ENCODE measurements at regions not wholly inside any gene's neighbourhood (a gene's known extent, or its start where the extent isn't known, plus 50 kb on each side); places are given as distances from the start of the nearest gene placed in this dataset.

DNA sequence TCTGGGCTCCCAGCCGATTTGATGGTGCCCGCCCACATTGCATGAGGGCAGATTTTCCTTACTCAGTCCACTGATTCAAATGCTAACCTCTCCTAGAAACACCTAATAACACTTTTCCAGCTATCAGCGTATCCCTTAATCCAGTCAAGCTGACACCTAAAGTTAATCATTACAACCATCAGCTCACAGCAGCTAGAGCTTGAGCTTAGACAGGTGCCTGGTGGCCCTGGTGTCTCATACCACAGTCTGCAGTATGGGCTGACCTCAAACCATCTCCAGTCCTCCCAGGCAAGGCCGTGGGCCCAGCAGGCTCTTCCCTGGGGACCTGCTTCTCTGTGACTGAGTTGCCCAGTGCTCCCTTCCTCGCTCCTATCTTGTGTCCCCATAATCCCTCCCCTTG is 174.4 kb upstream of the NECTIN1 start:
- DNase-seq = no peak

DNA sequence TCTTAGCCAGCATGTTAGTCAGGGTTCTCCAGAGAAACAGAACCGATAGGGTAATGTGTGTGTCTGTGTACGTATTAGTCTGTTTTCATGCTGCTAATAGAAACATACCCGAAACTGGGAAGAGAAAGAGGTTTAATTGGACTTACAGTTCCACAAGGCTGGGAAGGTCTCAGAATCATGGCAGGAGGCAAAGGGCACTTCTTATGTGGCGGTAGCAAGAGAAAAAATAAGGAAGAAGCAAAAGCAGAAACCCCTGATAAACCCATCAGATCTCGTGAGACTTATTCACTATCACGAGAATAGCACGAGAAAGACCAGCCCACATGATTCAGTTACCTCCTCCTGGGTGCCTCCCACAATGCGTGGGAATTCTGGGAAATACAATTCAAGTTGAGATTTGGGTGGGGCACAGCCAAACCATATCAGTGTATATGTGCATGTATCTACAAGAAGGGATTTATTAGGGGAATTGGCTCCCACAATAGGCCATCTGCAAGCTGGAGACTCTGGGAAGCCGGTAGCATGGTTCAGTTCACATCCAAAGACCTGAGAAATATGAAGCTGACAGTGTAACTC is 173.7 kb upstream of the NECTIN1 start:
- no peak for DNase-seq

- DNase-seq = no peak
These were observed 172.9 kb upstream of the NECTIN1 start for GRCh38 chr11:119901657-119902577.

- DNase-seq = no peak
These were observed 171.0 kb upstream of the NECTIN1 start for GRCh38 chr11:119899997-119900396.

- no peak for DNase-seq
These were observed 168.6 kb upstream of the NECTIN1 start for GRCh38 chr11:119897576-119897975.

DNA sequence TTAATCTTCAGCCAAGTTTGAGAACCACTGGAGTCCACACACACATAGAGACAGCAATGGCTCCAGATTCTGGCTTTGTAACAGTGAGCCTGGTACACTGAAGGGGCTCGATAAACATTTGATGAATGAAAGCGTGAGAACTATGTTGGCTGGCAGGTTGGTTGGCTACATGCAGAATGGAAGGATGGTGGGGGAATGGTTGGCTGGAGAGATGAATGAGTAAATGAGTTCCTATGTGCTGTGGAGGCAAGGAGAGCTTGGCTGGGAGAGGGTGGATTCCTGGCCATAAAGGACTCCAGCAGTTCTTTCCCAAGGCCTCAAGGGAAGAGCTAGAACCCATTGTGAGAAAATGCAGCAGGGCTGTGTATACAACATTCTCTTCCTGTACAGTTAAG is 168.0 kb upstream of the NECTIN1 start:
- DNase-seq = no peak

DNA sequence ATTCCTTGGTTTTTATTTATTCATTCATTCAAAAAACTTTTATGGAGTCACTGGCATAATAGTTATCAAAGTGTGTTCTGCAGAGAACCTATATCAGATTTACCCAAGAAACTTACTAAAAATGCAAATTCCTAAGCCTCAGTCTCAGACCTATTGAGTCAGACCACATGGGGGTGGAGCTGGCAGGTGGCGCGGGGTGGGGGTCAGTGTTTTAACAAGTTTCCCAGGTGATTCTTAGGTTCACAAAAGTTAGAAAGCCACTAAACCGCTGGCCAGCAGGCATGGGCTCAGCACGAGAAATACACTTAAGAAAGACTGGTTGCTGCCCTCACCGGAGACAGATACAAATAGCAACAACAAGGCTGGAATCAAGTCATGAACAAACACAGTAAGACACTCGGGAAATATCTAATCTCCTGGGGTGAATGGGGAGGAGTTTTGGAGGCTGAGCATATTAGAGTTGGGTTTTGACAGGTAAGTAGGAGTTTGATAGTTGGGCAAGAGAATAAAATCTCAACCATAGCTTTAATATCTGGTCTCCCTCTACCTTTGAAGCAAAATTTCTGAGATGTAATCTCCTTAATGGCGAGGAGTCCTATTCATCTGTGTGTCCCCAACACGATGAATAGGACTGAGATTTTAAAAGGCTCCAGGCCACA is 167.5 kb upstream of the NECTIN1 start:
- no peak for DNase-seq

DNA sequence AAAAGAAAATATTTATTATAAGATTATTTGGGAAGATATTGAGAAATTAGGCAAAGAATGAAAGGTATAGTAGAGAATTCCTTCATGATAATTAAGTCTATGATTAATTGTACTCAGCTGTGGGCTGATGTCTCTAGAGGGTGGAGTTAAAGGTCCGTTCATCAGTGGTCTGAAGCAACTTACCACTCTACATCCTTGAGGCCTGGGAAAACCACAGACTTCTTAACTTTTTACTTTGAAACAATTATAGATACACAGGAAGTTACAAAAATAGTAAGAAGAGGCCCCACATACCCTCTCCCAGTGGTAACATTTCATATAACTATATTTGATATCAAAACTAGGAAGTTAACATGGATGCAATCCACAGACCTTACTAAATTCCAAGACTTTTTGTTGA is 167.0 kb upstream of the NECTIN1 start:
- DNase-seq = no peak

- DNase-seq = no peak
These were observed 165.9 kb upstream of the NECTIN1 start for GRCh38 chr11:119894916-119895315.

DNA sequence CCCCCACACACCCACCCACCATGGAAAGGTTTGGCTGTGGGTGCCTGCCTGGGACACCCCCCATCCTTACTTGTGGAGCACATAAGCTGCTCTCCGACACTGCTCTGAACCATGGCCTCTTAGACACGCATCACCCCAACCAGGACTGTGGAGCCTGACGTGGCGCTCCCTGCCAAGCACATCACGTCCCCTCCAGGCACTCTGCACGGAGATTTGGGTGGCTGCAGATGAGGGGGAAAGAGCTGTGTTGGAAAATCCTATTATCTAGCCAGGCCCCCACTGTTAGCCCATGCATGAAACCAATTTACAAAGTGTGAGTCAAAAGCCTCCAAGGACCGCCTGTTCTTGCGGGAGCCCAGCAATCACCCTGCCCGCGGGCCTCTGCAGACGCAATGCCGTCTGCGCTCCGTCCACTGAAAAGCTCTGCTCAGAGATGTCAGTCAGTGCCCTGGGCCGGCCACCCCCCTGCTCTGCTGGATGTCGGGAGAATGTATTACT is 163.4 kb upstream of the NECTIN1 start:
- DNase-seq = no peak

DNA sequence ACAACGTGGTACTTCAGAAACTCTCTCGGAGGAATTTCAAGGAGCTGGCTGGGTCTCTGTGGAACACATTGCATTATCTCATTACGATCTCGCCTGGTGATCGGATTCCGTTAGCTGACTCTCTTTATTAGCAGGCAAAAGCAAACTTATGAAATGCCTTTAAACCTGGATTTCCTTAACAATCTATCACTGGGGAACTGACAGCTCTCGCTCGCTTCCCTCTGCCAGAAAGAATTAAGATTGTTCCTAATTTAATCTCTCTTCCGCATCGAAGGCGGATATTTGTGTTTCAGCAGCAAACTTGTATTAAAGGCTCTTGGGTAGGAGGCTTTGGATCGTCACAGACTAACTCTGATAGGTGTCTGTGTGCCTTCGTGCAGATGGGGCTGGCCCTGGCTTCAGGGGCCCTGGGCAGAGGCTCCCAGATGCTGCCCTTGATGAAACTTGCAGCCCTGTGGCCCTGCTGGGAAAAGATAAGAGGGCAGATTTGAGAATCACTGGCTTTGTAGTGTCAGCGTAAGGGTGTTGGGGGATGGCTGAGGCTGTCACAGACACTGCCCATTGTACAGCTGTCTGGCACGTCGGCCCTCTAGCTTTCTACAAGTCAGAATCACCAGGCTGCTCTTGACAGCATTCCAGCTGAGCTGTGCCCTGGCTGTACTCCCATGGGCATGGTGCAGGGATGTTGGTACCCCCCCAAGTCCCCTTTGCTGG is 162.2 kb upstream of the NECTIN1 start:
- DNase-seq = no peak

GRCh38 chr11:119890466-119890865 is 161.5 kb upstream of the NECTIN1 start:
- DNase-seq = no peak

DNA sequence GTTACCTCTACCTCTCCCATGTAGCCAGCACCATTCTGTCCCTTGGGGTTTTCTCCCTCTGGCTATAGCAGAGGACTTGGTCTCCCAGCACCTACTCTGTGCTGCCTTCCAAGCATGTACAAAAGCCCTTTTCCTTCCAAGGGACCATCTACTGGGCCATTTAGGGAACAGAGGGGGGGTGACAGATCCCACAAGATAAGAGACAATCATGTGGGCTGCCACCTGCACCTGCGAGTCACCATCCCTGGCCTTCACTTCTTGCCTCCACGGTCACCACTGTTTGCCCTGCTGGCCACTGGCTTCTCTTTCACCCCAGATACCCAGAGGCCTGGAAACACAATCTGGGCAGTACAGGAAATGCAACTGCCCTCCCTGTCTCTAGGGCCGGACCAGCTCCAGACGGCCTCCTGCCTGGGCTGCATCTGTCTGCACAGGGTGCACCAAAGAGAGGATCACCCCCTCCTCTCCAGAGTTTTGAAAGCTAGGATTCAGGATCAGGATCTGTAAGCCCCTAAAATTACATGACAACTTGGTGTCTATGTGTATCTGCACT is 160.8 kb upstream of the NECTIN1 start:
- DNase-seq = no peak

DNA sequence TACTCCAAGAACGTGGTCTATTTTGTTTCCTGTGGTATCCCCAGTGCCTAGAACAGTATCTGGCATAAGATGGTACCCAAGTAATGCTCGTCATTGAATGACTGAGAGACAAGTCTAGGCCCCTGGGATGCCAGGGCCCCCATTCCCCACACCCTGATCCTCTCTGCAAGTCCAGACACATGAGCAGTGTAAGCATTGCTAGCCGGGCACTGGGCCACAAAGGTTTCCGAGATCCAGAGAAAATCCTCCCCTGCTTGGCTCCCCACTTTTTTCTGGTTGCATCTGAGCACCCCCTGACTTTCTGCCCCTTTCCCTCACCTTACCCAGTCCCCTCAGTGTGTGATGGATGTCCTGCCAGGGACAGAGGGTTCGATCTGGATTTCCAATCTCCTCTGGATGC is 160.1 kb upstream of the NECTIN1 start:
- no peak for DNase-seq

DNA sequence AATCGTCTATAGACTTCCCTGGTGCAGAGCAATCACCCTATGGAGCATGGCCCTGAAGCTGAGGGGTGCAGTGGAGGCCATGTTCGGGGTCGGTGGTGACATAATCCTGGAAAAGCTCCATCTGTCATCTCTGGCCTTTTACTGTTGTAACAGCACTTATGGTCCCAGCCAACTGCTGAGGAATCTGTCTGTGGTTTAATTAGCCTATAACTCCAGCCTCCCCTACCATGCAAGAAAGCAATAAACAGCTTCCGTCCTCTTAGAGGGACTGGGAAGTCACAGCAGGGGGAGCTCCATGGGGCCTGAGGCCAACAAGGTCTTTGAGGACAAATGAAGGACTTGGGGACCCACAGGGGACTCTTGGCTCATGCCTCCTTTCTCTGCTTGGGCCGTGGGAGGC is 159.1 kb upstream of the NECTIN1 start:
- DNase-seq = no peak

DNA sequence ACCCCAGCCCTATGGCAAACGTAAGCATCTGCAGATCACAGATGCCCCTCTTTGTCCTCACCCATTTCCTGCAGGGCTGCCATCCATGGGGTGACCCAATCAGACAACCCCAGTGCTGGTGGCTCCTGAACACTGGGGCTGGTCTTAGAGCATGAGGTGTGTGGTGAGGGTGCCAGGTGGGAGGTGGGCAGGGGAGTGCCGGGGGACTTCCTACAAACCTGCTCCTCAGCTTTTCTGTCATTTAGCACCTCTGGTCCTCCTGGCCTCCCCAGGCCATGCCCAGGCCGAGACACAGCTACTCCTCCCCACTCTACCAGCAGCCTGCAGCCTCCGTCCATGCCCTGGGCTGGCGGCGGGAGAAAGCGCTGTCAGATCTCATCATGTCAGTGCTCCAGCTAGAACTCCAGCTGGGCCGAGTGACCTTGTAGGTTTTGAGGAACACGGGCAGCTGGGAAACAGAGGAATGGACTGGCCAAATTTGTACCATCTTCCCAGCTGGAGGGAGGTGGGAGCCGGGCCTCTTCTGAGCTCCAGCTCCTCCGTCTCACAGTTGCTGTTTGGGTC is 157.7 kb upstream of the NECTIN1 start:
- DNase-seq = peak; percentile 19

DNA sequence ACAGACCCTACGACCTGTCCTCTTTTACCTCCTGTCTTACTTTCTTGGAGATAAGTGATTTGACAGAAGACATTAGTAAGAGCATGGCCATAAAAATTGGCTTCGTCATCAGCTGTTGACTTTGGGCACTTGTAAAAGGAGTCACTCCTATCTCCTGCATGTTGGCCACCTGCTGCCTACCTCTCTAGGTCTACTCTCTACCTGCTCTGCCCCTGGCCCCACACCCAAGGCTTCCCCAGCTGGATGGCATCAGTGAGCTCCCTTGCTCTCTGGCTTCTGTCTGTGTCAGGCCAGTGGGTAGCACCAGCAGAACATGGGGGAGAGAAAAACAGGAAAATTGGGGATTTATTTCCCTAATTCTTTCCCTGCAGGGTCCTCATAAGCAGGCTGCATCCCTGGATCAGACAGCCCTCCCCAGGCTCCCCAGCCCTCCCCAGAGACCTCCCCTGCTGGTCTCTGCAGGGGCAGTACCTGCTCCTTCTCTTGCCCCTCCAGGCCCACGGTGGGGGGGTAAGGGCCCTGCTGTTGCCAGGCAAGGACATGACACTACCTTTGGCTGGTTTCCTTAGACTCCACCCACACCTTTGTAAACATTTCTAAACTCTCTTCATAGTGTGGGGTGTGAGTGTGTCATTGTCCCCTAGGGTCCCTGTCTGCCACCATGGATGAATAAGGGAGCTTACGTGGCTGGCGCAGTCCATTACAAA is 157.0 kb upstream of the NECTIN1 start:
- peak; percentile 55 for DNase-seq

GRCh38 chr11:119885067-119885466 is 156.1 kb upstream of the NECTIN1 start:
- no peak for DNase-seq

DNA sequence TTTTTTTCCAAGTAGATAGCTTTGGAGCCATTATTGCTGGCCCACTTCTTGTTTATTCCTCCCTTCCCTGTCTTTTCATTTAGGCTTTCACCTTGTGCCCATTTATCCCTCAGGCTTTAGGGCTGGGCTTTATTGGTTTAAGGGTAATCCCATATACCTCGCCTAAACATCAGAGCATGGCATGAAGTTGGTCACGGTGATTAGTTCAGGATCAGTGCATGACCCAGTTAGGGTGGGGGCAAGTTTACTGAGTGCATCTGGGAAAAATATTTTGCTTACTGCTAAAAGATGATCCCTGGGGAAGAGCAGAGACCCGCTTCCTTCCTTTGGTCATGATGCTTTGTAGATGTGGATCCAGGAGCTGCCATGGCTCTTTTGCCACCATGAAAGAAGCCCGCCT is 153.3 kb upstream of the NECTIN1 start:
- DNase-seq = peak; percentile 5

DNA sequence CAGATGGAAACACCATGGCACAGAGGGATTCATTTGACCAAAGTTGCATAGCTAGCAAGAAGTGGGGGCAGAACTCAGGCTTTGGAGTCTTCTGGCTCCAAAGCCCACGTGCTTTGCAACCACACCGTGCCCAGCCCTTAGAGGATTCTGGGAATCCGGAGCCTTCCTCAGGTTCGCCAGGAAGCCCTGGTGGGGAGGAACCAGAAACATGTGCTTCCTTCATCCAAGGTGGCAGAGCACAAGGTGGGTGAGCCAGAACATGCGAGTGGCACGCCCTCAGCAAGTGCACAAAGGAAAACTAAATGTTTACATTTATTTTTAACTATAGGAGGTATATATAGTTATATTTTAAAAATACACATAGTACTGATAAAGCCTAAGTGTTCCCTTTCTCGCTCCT is 151.9 kb upstream of the NECTIN1 start:
- no peak for DNase-seq

GRCh38 chr11:119880143-119880542 is 151.1 kb upstream of the NECTIN1 start:
- DNase-seq = no peak

DNA sequence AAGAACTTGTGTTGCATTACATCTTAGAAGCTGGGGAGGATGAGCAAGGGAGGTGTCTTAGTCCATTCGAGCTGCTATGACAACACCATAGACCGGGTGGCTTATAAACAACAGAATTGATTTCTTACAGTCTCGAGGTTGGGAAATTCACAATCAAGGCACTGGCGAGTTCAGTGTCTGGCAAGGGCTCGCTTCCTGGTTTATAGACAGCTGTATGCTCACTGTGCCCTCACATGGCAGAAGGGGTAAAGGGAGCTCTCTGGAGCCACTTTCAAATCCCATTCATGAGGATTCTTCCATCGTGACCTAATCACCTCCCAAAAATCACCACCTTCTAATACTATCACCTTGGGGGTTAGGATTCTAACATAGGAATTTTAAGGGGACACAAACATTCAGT is 150.0 kb upstream of the NECTIN1 start:
- DNase-seq = no peak
